GM23338 (cell line): ENCODE measurements at regions not wholly inside any gene's neighbourhood (a gene's known extent, or its start where the extent isn't known, plus 50 kb on each side); places are given as distances from the start of the nearest gene placed in this dataset.
A peak's percentile ranks its signal among the peaks of the same experiment; 100 is the strongest.

Experiments
- ATAC-seq: fragments of 200-7000 bp; cut with Tn5 transposase; 3 replicates; pipeline ENCODE4 v1.9.1; 2020
- DNase-seq: peaks from one replicate; pipeline ENCODE4 v3.0.0-alpha.2; 2015; ENCODE audit warnings: low spot score
- H2AFZ ChIP-seq: fragments of 200-600 bp; sonication (generic); 2 replicates; pipeline ENCODE4 v1.8.0; 2016; ENCODE audit warnings: antibody characterized with exemption, mild to moderate bottlenecking, moderate library complexity
- H3F3A ChIP-seq: fragments of 200-600 bp; sonication (generic); replicated peaks from 2 replicates; pipeline ENCODE4 v1.8.0; 2017; ENCODE audit warnings: antibody characterized with exemption, mixed run types, low read depth
- H3K27ac ChIP-seq: fragments of 200-600 bp; sonication (generic); 2 replicates; pipeline ENCODE4 v1.6.1; 2016; ENCODE audit warnings: low read depth
- H3K27me3 ChIP-seq: fragments of 200-600 bp; sonication (generic); 2 replicates; pipeline ENCODE4 v1.8.0; 2016; ENCODE audit warnings: mild to moderate bottlenecking, mixed run types, moderate library complexity; ENCODE audit not compliant: insufficient read depth
- H3K36me3 ChIP-seq: fragments of 200-600 bp; sonication (generic); 2 replicates; pipeline ENCODE4 v1.8.0; 2016; ENCODE audit warnings: mild to moderate bottlenecking; ENCODE audit not compliant: insufficient read depth
- H3K4me1 ChIP-seq: fragments of 200-600 bp; sonication (generic); 2 replicates; pipeline ENCODE4 v1.8.0; 2016; ENCODE audit warnings: mild to moderate bottlenecking, moderate library complexity; ENCODE audit not compliant: insufficient read depth
- H3K4me2 ChIP-seq: fragments of 200-600 bp; sonication (generic); 2 replicates; pipeline ENCODE4 v1.7.1; 2017; ENCODE audit warnings: mixed run types
- H3K4me3 ChIP-seq: fragments of 200-600 bp; sonication (generic); 2 replicates; pipeline ENCODE4 v1.6.1; 2016; ENCODE audit warnings: mixed run types
- H3K79me2 ChIP-seq: fragments of 200-600 bp; sonication (generic); replicated peaks from 2 replicates; pipeline ENCODE4 v1.8.0; 2017; ENCODE audit warnings: mild to moderate bottlenecking; ENCODE audit not compliant: insufficient read depth
- H3K9me2 ChIP-seq: fragments of 200-600 bp; sonication (generic); 2 replicates; pipeline ENCODE4 v1.8.0; 2017; ENCODE audit not compliant: insufficient read depth
- H4K20me1 ChIP-seq: fragments of 200-600 bp; sonication (generic); replicated peaks from 2 replicates; pipeline ENCODE4 v1.8.0; 2017; ENCODE audit warnings: mild to moderate bottlenecking; ENCODE audit not compliant: insufficient read depth
- H3K27ac Mint-ChIP-seq: 2 replicates; pipeline ENCODE4 v1.8.0; 2020; ENCODE audit warnings: inconsistent platforms, mild to moderate bottlenecking, moderate library complexity, mixed read lengths
- H3K27me3 Mint-ChIP-seq: 3 replicates; pipeline ENCODE4 v1.8.0; 2022; ENCODE audit warnings: low read depth, mild to moderate bottlenecking, moderate library complexity, mixed read lengths, inconsistent platforms; ENCODE audit not compliant: insufficient read depth, poor library complexity
- H3K36me3 Mint-ChIP-seq: 3 replicates; pipeline ENCODE4 v1.8.0; 2021; ENCODE audit warnings: low read depth, mild to moderate bottlenecking, inconsistent platforms, moderate library complexity, mixed read lengths
- H3K4me1 Mint-ChIP-seq: 3 replicates; pipeline ENCODE4 v1.8.0; 2020; ENCODE audit warnings: mild to moderate bottlenecking, inconsistent platforms, mixed read lengths
- H3K4me3 Mint-ChIP-seq: 3 replicates; pipeline ENCODE4 v1.8.0; 2021; ENCODE audit warnings: moderate library complexity, mild to moderate bottlenecking, inconsistent platforms, mixed read lengths
- H3K9me3 Mint-ChIP-seq: 3 replicates; pipeline ENCODE4 v1.8.0; 2020; ENCODE audit warnings: moderate library complexity, mild to moderate bottlenecking, inconsistent platforms, mixed read lengths
- CTCF ChIP-seq, 2 experiments: fragments of 200-600 bp in 1 of 2; sonication (generic) in 1 of 2; conservative IDR thresholded peaks; 2 replicates each; pipeline versions ENCODE4 v1.5.1 to v1.6.1; 2016 to 2017; ENCODE audit warnings: antibody characterized with exemption in 2 of 2, low read depth in 2 of 2, mild to moderate bottlenecking in 2 of 2, moderate library complexity in 1 of 2
- EZH2phosphoT487 ChIP-seq: fragments of 200-600 bp; sonication (generic); IDR thresholded peaks from one replicate; pipeline ENCODE4 v1.8.1; 2018; ENCODE audit warnings: antibody characterized with exemption; ENCODE audit not compliant: unreplicated experiment
- JUNB ChIP-seq: IDR thresholded peaks from one replicate; pipeline ENCODE4 v1.6.1; 2016; ENCODE audit warnings: antibody characterized with exemption; ENCODE audit not compliant: unreplicated experiment

DNA sequence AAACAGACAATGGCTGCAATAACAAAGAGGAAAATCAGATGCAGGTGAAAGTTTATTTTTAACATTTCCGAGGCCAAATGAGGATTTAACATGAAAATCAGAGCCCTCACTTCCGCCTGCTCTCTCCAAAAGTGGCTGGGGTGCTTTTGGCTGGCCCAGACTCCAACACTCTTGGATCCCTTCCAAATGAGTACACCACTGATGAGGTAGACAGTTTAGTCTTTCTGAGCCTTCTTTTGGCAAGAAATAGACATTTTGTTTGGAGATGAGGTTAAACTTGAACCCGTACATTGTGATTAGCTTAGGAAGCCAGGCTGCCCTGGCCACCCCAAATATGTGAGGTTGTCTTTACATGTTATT is 51.0 kb upstream of the TRA2B start:
- no peak overlapping the region for H3K27ac Mint-ChIP-seq
- Histone ChIP-seq H3K4me3 (no peak overlapping the region), H3K36me3 (no peaks in the 10 kb centered on the region), H3K79me2 (no peaks in the 10 kb centered on the region), H3K27me3 (no peaks in the 10 kb centered on the region), H4K20me1 (no peaks in the 10 kb centered on the region), H3F3A (no peaks in the 10 kb centered on the region; the same call in 1 of the 2 replicates), H2AFZ (peak overlapping the region; percentile 53; the same call in 1 of the 2 replicates), H3K4me1 (no peaks in the 10 kb centered on the region), H3K4me2 (no peak overlapping the region), H3K27ac (no peak overlapping the region), H3K9me2 (no peaks in the 10 kb centered on the region)
- H3K27me3 Mint-ChIP-seq, result peaks cover 5% of the 10 kb centered on the region
- H3K9me3 Mint-ChIP-seq, result no peaks in the 10 kb centered on the region
- DNase-seq, result no peak
- no peak for ATAC-seq
- H3K4me1 Mint-ChIP-seq, result peaks cover 2% of the 10 kb centered on the region; the same call in 1 of the 3 replicates
- no peak overlapping the region for H3K4me3 Mint-ChIP-seq
- no peak for TF ChIP-seq EZH2phosphoT487
- no peaks in the 10 kb centered on the region for H3K36me3 Mint-ChIP-seq

GRCh38 chr3:185988080-185988815 is 50.4 kb upstream of the TRA2B start:
- Mint-ChIP-seq H3K27ac (no peak overlapping the region), H3K4me3 (no peak overlapping the region), H3K9me3 (no peaks in the 10 kb centered on the region; the same call in 2 of the 3 replicates), H3K36me3 (no peaks in the 10 kb centered on the region), H3K27me3 (peaks cover 7% of the 10 kb centered on the region), H3K4me1 (no peaks in the 10 kb centered on the region; the same call in 2 of the 3 replicates)
- H2AFZ ChIP-seq, result peak overlapping the region; percentile 53; the same call in 1 of the 2 replicates
- no peaks in the 10 kb centered on the region for H4K20me1 ChIP-seq
- H3K4me2 ChIP-seq, result no peak overlapping the region
- no peaks in the 10 kb centered on the region for H3K4me1 ChIP-seq
- no peaks in the 10 kb centered on the region for H3K79me2 ChIP-seq
- DNase-seq (peak; percentile 60), ATAC-seq (peak; percentile 31; the same call in 2 of the 3 replicates)
- H3K36me3 ChIP-seq, result no peaks in the 10 kb centered on the region
- H3K4me3 ChIP-seq, result no peak overlapping the region
- no peaks in the 10 kb centered on the region for H3K27me3 ChIP-seq
- H3F3A ChIP-seq, result no peaks in the 10 kb centered on the region; the same call in 1 of the 2 replicates
- peak; percentile 29 to 42 for TF ChIP-seq CTCF (conservative IDR thresholded peaks at IDR 0.05; ENCODE audit: low read depth in 2 of 2)
- TF ChIP-seq JUNB, result no peak
- no peaks in the 10 kb centered on the region for H3K9me2 ChIP-seq
- no peak overlapping the region for H3K27ac ChIP-seq
